ENCODE measurements at regions not wholly inside any gene's neighbourhood (a gene's known extent, or its start where the extent isn't known, plus 50 kb on each side); places are given as distances from the start of the nearest gene placed in this dataset.

- intact Hi-C loops (cut with micrococcal nuclease; ENCODE audit: unreplicated experiment), result no loop called here
Observed at GRCh38 chr9:11632691-11633090, 1019.9 kb upstream of the PTPRD start.

GRCh38 chr9:11646831-11647230 is 1034.0 kb upstream of the PTPRD start:
- Histone ChIP-seq H3K27ac (no peak overlapping the region), H3K9me2 (ENCODE audit: insufficient read depth) (no peaks in the 10 kb centered on the region), H4K20me1 (ENCODE audit: insufficient read depth) (no peaks in the 10 kb centered on the region), H3K79me2 (ENCODE audit: low read depth) (no peaks in the 10 kb centered on the region), H3F3A (ENCODE audit: insufficient read depth, low read depth) (no peaks in the 10 kb centered on the region), H2AFZ (no peak overlapping the region), H3K4me2 (no peak overlapping the region), H3K9me3 (ENCODE audit: insufficient read depth, low read depth) (no peaks in the 10 kb centered on the region), H3K36me3 (ENCODE audit: low read depth) (no peaks in the 10 kb centered on the region), H3K4me1 (replicated peaks; ENCODE audit: insufficient read depth) (no peaks in the 10 kb centered on the region), H3K4me3 (no peak overlapping the region), H3K27me3 (ENCODE audit: insufficient read depth, low read depth) (no peaks in the 10 kb centered on the region)
- DNase-seq, result no peak
- ChIA-PET CTCF (no interaction called here), POLR2A (ENCODE audit: unreplicated experiment) (no interaction called here)
- TF ChIP-seq CTCF (conservative IDR thresholded peaks at IDR 0.05), result no peak
- no TSS peak for BruUV-seq (replicated peaks)
- intact Hi-C loops (cut with micrococcal nuclease; ENCODE audit: unreplicated experiment), result no loop called here

More at GRCh38 chr9:11632691-11633090, 1019.9 kb upstream of the PTPRD start:
- ChIA-PET POLR2A (ENCODE audit: unreplicated experiment) (no interaction called here), CTCF (no interaction called here)
- H3K4me2 ChIP-seq, result no peak overlapping the region
- H3K9me3 ChIP-seq (ENCODE audit: insufficient read depth, low read depth), result no peaks in the 10 kb centered on the region
- no peak overlapping the region for H3K4me3 ChIP-seq
- no peak overlapping the region for H3K27ac ChIP-seq
- H3K27me3 ChIP-seq (ENCODE audit: insufficient read depth, low read depth), result no peaks in the 10 kb centered on the region
- no peaks in the 10 kb centered on the region for H3F3A ChIP-seq (ENCODE audit: insufficient read depth, low read depth)
- H3K4me1 ChIP-seq (replicated peaks; ENCODE audit: insufficient read depth), result no peaks in the 10 kb centered on the region
- no peak for DNase-seq
- H3K36me3 ChIP-seq (ENCODE audit: low read depth), result no peaks in the 10 kb centered on the region
- no peaks in the 10 kb centered on the region for H3K9me2 ChIP-seq (ENCODE audit: insufficient read depth)
- no peak for TF ChIP-seq EZH2 (IDR thresholded peaks at IDR 0.05; ENCODE audit: low read depth)
- no peak for TF ChIP-seq CTCF (conservative IDR thresholded peaks at IDR 0.05)
- no peak overlapping the region for H2AFZ ChIP-seq
- no peaks in the 10 kb centered on the region for H4K20me1 ChIP-seq (ENCODE audit: insufficient read depth)
- no peaks in the 10 kb centered on the region for H3K79me2 ChIP-seq (ENCODE audit: low read depth)
- BruUV-seq (replicated peaks), result no TSS peak

GRCh38 chr9:11653867-11654266 is 1039.3 kb upstream of the TYRP1 start:
- Histone ChIP-seq H3K79me2 (ENCODE audit: low read depth) (no peaks in the 10 kb centered on the region), H3K36me3 (ENCODE audit: low read depth) (no peaks in the 10 kb centered on the region), H3K27ac (no peak overlapping the region), H3K9me2 (ENCODE audit: insufficient read depth) (no peaks in the 10 kb centered on the region), H4K20me1 (ENCODE audit: insufficient read depth) (no peaks in the 10 kb centered on the region), H3K4me3 (no peak overlapping the region), H3K27me3 (ENCODE audit: insufficient read depth, low read depth) (no peaks in the 10 kb centered on the region), H2AFZ (no peak overlapping the region), H3K4me2 (no peak overlapping the region), H3K4me1 (replicated peaks; ENCODE audit: insufficient read depth) (no peaks in the 10 kb centered on the region), H3K9me3 (ENCODE audit: insufficient read depth, low read depth) (no peaks in the 10 kb centered on the region), H3F3A (ENCODE audit: insufficient read depth, low read depth) (no peaks in the 10 kb centered on the region)
- DNase-seq, result no peak
- ChIA-PET POLR2A (ENCODE audit: unreplicated experiment) (no interaction called here), CTCF (no interaction called here)
- TF ChIP-seq EZH2 (IDR thresholded peaks at IDR 0.05; ENCODE audit: low read depth), result no peak
- no peak for TF ChIP-seq CTCF (conservative IDR thresholded peaks at IDR 0.05)
- intact Hi-C loops (cut with micrococcal nuclease; ENCODE audit: unreplicated experiment), result no loop called here
- BruUV-seq (replicated peaks), result no TSS peak

Data from PC-9 (cell line).